ENCODE measurements at regions not wholly inside any gene's neighbourhood (a gene's known extent, or its start where the extent isn't known, plus 50 kb on each side); places are given as distances from the start of the nearest gene placed in this dataset.
"Not testable (repeated sequence)": the region's sequence is repeated elsewhere in the genome, so short reads cannot be mapped to it uniquely, and the experiment has no call there.

- DNase-seq (ENCODE audit: low spot score): no peak
Observed at GRCh38 chr5:82551192-82551591, 273.0 kb upstream of the RPS23 start.

GRCh38 chr5:82549263-82549662 is 271.1 kb upstream of the RPS23 start:
- no peak for DNase-seq (ENCODE audit: low spot score)

- DNase-seq (ENCODE audit: low spot score): no peak
Observed at GRCh38 chr5:82544004-82544403, 265.9 kb upstream of the RPS23 start.

- no peak for DNase-seq (ENCODE audit: low spot score)
Observed at GRCh38 chr5:82540301-82540700, 262.1 kb upstream of the RPS23 start.

- DNase-seq (ENCODE audit: low spot score): no peak
Observed at GRCh38 chr5:82538339-82539034, 260.3 kb upstream of the RPS23 start.

- DNase-seq (ENCODE audit: low spot score): no peak
Observed at GRCh38 chr5:82537687-82538306, 259.6 kb upstream of the RPS23 start.

- DNase-seq (ENCODE audit: low spot score): no peak
Observed at GRCh38 chr5:82534986-82535385, 256.8 kb upstream of the RPS23 start.

- DNase-seq (ENCODE audit: low spot score): not testable (repeated sequence)
Observed at GRCh38 chr5:82532075-82532474, 253.9 kb upstream of the RPS23 start.

GRCh38 chr5:82526540-82526939 is 248.4 kb upstream of the RPS23 start:
- no peak for DNase-seq (ENCODE audit: low spot score)

GRCh38 chr5:82525626-82526025 is 247.5 kb upstream of the RPS23 start:
- no peak for DNase-seq (ENCODE audit: low spot score)

GRCh38 chr5:82523633-82524032 is 245.5 kb upstream of the RPS23 start:
- DNase-seq (ENCODE audit: low spot score): no peak

GRCh38 chr5:82522897-82523296 is 244.7 kb upstream of the RPS23 start:
- DNase-seq (ENCODE audit: low spot score): no peak

GRCh38 chr5:82521431-82522051 is 243.4 kb upstream of the RPS23 start:
- DNase-seq (ENCODE audit: low spot score): no peak

GRCh38 chr5:82519558-82519957 is 241.4 kb upstream of the RPS23 start:
- no peak for DNase-seq (ENCODE audit: low spot score)

- DNase-seq (ENCODE audit: low spot score): no peak
Observed at GRCh38 chr5:82517544-82518075, 239.5 kb upstream of the RPS23 start.

- no peak for DNase-seq (ENCODE audit: low spot score)
Observed at GRCh38 chr5:82513738-82514137, 235.6 kb upstream of the RPS23 start.

- no peak for DNase-seq (ENCODE audit: low spot score)
Observed at GRCh38 chr5:82512025-82512424, 233.9 kb upstream of the RPS23 start.

GRCh38 chr5:82511134-82511533 is 233.0 kb upstream of the RPS23 start:
- no peak for DNase-seq (ENCODE audit: low spot score)

- no peak for DNase-seq (ENCODE audit: low spot score)
Observed at GRCh38 chr5:82509762-82510161, 231.6 kb upstream of the RPS23 start.

- DNase-seq (ENCODE audit: low spot score): not testable (repeated sequence)
Observed at GRCh38 chr5:82506390-82506789, 228.2 kb upstream of the RPS23 start.

- no peak for DNase-seq (ENCODE audit: low spot score)
Observed at GRCh38 chr5:82499725-82500244, 221.6 kb upstream of the RPS23 start.

- DNase-seq (ENCODE audit: low spot score): no peak
Observed at GRCh38 chr5:82497242-82497641, 219.1 kb upstream of the RPS23 start.

- no peak for DNase-seq (ENCODE audit: low spot score)
Observed at GRCh38 chr5:82494942-82495341, 216.8 kb upstream of the RPS23 start.

Measured in HuH-7.5 (cell line).